ENCODE measurements at regions not wholly inside any gene's neighbourhood (a gene's known extent, or its start where the extent isn't known, plus 50 kb on each side); places are given as distances from the start of the nearest gene placed in this dataset.

DNA sequence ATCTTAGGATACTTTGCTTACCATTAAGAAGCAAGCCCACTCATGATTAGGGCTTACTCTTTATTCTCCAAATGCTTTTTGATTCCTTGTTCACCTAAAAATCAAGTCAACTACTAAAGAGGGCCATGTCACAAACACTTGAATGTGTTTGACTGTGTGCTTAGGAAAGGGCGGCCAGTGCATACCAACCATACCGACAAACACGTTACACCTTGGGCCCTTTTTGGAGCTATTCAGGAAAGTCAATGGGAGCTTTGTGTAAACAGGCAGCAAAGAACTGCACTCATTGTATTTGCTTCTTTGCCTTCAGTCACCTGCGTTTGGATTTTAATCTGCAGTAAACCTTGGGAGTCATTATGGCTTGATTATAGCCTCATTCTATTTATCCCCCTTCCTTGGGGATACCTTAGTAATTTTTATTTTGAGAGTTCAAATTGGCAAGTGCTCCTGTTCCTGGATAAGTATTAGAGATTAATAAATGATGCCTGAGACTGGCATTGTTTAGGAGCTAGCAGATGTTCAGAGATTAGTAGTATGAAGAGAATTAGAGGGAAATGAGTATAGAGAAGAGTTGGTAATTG lies 102.6 kb upstream of the HDGFL1 start:
- Histone ChIP-seq H3K27ac (no peak overlapping the region), H3K27me3 (replicated peaks) (no peaks in the 10 kb centered on the region), H3K36me3 (replicated peaks) (no peaks in the 10 kb centered on the region), H3K4me3 (ENCODE audit: low read depth, low read length) (no peak overlapping the region)
- no peak for DNase-seq
- in situ Hi-C loops (cut with HindIII; ENCODE audit: low pct_ligation_motif_present, low sequenced_read_pairs): no loop called here
- TF ChIP-seq, protein P1, sequence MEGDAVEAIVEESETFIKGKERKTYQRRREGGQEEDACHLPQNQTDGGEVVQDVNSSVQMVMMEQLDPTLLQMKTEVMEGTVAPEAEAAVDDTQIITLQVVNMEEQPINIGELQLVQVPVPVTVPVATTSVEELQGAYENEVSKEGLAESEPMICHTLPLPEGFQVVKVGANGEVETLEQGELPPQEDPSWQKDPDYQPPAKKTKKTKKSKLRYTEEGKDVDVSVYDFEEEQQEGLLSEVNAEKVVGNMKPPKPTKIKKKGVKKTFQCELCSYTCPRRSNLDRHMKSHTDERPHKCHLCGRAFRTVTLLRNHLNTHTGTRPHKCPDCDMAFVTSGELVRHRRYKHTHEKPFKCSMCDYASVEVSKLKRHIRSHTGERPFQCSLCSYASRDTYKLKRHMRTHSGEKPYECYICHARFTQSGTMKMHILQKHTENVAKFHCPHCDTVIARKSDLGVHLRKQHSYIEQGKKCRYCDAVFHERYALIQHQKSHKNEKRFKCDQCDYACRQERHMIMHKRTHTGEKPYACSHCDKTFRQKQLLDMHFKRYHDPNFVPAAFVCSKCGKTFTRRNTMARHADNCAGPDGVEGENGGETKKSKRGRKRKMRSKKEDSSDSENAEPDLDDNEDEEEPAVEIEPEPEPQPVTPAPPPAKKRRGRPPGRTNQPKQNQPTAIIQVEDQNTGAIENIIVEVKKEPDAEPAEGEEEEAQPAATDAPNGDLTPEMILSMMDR (IDR thresholded peaks at IDR 0.05; ENCODE audit: low read depth, low read length, missing control alignments): no peak

DNA sequence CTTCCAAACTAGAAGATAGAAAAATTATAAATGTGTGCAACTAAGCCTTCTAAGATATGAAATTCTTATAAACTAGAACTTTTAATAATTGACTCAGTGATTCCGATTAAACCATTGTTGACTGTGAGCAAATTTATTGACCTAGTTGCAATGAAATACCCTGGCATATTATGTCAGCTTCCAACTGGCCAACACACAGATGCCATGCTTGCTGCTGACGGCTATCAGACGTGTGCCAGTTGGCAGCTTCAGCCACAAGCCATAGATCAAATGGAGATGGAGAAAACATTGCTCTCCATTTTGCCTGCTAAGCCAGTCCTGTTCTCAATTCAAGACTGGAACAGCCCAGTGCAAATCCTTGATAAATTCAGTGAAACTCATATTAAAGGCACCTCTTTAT lies 101.7 kb upstream of the HDGFL1 start:
- H3K36me3 ChIP-seq (replicated peaks): no peaks in the 10 kb centered on the region
- DNase-seq: no peak
- in situ Hi-C loops (cut with HindIII; ENCODE audit: low pct_ligation_motif_present, low sequenced_read_pairs): no loop called here
- H3K27ac ChIP-seq: no peak overlapping the region
- H3K4me3 ChIP-seq (ENCODE audit: low read depth, low read length): no peak overlapping the region
- no peaks in the 10 kb centered on the region for H3K27me3 ChIP-seq (replicated peaks)
- TF ChIP-seq, protein P1 (IDR thresholded peaks at IDR 0.05; ENCODE audit: low read depth, low read length, missing control alignments): no peak

DNA sequence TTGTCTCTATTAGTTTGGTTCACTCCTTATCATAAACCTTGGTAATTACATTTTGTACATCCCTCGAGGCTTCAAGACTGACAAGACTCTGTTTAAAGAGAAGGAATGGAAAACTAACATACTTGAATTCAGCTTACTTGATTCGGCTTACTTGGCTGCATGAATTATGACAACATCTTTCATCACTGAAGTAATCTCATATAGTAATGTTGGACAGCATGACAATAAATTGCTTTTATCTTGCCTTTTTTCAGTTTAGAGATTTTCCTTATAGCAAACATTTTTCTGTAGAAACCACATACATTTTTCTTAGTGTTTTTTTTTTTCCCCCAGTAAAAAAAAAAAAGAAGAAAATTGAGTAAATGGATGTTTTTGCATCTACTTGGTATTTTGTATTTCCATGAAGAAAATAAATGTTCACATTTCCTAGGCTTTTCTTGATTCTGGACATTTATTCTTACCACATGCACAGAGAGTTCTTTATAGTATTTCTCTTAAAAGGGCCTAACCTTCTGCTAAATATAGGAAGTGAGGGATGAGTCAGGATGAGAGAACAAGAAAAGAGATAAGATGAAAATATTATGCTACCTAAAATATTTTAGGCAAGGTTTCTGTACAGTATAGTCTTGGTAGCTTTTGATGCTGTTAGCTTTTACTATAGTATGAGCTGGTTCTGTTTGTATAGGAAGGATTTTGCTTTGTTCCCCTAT lies 101.0 kb upstream of the HDGFL1 start:
- TF ChIP-seq, protein P1 (IDR thresholded peaks at IDR 0.05; ENCODE audit: low read depth, low read length, missing control alignments): no peak
- Histone ChIP-seq H3K36me3 (replicated peaks) (no peaks in the 10 kb centered on the region), H3K27ac (no peak overlapping the region), H3K4me3 (ENCODE audit: low read depth, low read length) (no peak overlapping the region), H3K27me3 (replicated peaks) (no peaks in the 10 kb centered on the region)
- DNase-seq: no peak
- in situ Hi-C loops (cut with HindIII; ENCODE audit: low pct_ligation_motif_present, low sequenced_read_pairs): no loop called here

DNA sequence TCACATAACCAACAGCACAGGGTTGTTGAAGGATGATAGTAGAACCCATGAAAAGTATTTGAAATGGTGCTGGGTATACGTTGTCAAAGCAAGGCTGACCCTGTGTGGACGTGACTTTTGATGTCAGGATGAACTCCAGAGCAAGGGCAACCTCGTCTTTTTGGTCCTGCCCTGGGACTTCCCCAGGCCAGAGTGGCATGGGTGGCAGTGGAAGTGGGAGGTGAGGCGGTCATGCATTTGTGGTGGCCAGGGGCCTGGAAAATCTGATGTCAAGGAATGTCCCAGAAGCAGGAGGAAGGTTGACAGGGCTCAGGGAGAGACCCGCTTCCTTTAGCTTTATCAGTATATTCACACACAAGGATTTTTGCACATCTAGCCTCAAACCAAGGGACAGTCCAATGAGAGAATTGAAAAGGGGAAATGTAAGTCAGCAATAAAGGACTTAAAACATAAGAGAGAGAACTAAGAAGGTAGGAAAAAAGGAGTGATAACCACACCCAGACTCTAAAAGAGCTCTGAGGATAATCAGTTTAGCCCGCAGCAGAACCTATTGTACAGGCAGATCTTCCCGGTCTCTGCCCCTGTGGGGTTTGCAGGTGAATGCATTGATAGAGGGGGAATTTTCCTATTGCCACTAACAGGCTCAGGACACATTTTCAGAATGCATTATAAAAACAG lies 98.8 kb upstream of the HDGFL1 start:
- Histone ChIP-seq H3K4me3 (ENCODE audit: low read depth, low read length) (no peak overlapping the region), H3K27me3 (replicated peaks) (no peaks in the 10 kb centered on the region), H3K36me3 (replicated peaks) (no peaks in the 10 kb centered on the region), H3K27ac (no peak overlapping the region)
- in situ Hi-C loops (cut with HindIII; ENCODE audit: low pct_ligation_motif_present, low sequenced_read_pairs): no loop called here
- DNase-seq: no peak
- TF ChIP-seq, protein P1 (IDR thresholded peaks at IDR 0.05; ENCODE audit: low read depth, low read length, missing control alignments): no peak

DNA sequence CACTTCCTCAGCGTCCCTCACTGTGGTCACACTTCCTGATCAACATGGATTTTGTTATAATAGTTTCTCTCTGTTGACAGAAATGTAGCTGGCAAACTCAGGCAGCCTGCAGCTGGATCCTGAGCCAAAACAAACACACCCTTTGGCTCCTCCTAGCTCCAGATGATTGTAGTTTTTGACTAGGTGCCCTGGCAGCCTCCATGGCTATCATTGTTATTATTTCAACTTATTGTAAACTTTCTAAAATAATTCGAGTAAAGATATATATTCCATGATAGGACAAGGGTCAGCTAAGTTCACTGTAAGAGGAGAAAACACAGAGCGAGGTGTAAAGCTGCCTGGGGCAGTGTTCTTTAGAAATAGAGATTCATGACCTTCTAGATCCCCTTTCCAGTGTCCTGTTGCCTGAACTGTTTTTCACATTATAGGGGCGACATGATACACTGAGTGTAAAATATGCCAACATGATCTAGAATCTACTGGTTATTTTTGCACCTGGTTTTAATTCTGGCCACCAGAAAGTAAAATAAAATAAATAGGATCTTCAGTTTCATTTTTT lies 98.2 kb upstream of the HDGFL1 start:
- no peaks in the 10 kb centered on the region for H3K36me3 ChIP-seq (replicated peaks)
- H3K27me3 ChIP-seq (replicated peaks): no peaks in the 10 kb centered on the region
- H3K27ac ChIP-seq: no peak overlapping the region
- TF ChIP-seq, protein P1 (IDR thresholded peaks at IDR 0.05; ENCODE audit: low read depth, low read length, missing control alignments): peak; percentile 38
- in situ Hi-C loops (cut with HindIII; ENCODE audit: low pct_ligation_motif_present, low sequenced_read_pairs): no loop called here
- peak; percentile 60 for DNase-seq
- H3K4me3 ChIP-seq (ENCODE audit: low read depth, low read length): no peak overlapping the region

Data from brain microvascular endothelial cell (primary cell).